ENCODE measurements at regions not wholly inside any gene's neighbourhood (a gene's known extent, or its start where the extent isn't known, plus 50 kb on each side); places are given as distances from the start of the nearest gene placed in this dataset.
A peak's percentile ranks its signal among the peaks of the same experiment; 100 is the strongest.

DNA sequence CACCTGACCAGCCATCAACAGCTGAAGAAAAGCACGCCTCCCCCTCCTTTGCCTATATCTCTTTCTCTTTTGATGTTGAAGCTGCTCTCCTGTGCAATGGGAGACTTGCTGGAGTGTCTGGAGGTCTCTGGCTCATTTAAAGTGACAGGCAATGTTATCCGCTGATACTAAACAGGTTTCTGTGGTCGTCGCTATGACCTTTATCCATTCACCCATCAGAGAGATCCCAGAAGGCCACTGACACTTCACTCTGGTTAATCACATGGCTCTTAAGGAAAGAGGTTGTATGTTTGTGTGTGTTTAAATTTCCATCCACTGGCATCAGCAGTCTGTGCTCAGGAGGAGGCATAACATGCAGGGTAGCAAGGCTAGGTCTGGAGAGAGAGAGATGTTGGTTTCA lies 277.3 kb downstream of the MTX2 start:
- DNase-seq, result no peak

DNA sequence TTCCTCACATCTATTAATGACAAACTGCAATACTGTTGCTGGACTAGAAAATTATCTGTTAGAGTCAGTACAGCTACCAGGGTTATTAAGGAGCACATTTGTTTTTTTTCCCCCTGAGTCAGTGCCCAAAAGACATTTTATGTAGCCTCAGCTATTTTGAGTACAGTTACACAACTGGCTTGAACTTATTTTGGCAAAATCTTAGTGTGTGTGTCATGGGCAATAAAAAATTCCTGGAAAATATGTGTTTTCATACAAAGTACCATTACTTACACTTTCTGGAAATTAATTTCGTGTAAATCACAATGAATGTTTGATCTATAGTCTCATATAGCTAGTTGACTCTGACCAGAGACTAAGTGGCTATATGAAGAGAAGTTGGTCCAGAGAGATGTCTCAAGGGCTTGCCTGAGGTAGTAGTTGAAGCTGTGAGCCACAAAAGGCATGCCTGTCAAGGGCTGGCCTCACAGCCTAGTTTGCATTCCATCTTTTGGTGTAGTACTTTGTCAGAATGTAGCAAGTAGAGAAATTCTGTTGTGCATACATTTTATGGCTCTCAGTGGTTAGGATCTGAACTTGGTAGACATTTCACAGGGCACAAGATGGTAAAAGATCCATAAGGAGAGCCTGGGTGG lies 283.4 kb downstream of the MTX2 start:
- no peak for DNase-seq

DNA sequence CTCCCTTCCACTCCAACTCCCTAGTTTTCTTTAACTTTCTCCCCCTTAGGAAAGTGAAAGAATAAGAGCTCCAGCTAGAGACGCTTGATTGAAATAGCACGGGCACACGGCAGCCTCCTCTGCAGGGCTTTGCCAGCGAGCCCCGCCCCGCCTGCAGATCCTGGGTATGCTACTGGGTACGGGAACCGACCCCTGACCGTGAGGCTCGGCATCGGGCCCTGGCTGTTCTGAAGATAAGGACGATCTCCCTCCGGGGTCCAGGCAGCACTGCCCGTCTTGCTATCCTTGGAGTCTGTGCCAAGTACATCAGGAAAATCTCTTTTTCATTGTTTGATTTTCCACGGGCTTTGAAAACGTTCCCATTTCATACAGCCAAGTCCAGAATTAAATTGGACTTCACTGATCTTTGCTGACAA lies 284.5 kb downstream of the MTX2 start:
- peak; percentile 64 for DNase-seq

DNA sequence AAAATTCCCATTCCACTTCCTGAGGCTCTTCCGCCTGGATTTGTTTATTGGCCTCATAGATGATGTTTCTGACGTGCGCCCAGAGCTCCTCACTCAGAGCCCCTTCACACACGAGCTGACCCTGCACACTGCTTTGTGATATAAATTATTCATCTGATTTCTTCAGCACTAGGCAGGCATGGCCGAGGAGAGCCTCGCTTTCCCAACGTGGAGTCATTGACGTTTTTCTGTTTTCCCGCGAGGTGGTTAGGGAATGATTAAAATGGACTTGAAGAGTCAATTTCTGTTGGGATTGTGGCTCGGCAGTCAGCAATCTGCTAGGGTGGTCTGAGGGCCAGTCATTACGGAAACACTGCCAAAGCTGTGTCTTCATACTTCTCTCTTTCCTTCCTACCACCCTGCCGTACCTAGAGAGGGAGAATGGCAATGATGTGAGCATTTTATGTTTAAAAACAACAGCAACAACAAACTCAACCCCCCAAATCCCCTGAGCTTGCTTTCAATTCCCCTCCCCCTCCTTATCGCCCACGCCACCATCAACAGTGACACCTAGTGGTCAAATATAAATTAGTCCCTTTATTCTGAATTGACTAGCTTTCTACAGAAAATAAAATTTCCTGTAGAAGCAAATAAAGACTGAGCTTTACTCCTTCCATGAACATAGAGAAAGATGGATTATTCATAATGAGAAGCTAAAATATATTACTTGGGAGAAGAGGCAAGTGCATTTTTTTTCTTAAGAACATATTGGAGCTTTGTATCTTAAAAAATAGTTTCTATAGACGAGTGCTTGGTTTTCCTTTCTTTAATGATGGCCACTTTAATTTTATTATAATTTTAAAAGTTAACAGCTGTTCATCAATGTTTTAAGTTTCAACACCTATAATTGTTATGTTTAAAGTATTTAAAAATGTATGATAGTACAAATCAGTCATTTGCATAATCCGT lies 285.1 kb downstream of the MTX2 start:
- DNase-seq, result peak; percentile 42

DNA sequence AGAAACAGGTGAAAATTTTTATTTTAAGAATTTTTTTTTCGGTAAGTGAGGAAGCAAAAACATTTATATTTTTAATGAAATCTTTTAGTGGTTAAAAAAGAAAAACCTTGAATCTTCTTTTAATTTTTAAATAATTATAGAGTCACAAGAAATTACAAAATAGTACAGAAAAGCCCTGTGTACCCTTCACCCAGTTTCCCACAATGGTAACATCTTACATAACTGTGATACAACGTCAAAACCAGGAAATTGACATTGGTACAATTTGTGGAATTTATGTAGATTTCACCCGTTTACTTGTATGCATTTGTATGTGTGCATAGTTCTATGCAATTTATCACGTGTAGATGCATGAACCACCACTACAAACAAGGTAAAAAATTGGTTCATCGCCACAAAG lies 285.9 kb downstream of the MTX2 start:
- no peak for DNase-seq

DNA sequence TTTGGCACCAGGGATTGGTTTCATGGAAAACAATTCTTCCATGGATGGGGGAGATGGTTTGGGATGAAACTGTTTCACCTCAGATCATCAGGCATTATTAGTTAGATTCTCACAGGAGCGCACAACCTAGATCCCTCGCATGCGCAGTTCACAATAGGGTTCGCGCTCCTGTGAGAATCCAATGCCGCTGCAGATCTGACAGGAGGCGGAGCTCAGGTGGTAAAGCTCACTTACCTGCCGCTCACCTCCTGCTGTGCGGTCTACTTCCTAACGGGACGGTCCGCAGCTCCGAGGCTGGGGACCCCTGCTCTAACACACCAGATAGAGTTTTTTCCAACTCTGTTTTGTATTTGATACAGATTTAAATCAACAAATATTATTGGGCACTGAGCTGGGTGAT lies 286.5 kb downstream of the MTX2 start:
- no peak for DNase-seq

DNA sequence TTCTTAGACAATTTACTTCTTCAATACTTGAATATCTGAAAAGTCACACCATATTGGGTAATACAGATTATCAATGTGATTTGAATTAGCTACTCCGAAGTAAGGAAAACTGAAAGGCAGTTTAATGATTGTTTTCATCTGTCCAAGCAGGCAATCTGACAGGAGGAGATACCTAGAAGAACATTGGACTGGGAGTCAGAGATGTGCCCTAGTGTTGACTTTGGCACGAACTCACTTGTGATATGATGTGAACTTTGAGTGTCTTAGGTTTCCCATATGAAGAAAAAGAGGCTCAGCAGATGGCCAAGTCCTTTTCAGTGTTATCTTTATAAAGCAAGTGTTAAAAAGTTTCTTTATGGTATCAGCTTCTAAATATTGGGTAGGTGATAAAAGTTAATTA lies 287.1 kb downstream of the MTX2 start:
- no peak for DNase-seq

DNA sequence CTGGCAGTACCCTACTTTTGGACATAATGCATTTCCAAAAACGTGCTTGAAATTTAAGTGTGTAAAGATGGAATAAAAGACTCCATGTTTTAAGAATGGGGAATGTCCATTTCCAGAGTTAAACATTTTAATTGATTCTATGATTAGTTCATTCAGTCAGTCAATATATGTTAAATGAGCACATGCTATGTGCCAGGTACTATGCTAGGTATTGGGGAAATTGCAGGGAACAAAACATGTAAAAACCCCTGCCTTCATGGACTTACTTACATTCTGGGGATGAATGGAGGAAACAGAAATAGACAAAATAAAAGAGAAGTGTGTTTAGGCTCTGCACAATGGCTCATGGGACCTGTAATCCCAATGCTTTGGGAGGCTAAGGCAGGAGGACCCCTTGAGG lies 288.6 kb downstream of the MTX2 start:
- no peak for DNase-seq

DNA sequence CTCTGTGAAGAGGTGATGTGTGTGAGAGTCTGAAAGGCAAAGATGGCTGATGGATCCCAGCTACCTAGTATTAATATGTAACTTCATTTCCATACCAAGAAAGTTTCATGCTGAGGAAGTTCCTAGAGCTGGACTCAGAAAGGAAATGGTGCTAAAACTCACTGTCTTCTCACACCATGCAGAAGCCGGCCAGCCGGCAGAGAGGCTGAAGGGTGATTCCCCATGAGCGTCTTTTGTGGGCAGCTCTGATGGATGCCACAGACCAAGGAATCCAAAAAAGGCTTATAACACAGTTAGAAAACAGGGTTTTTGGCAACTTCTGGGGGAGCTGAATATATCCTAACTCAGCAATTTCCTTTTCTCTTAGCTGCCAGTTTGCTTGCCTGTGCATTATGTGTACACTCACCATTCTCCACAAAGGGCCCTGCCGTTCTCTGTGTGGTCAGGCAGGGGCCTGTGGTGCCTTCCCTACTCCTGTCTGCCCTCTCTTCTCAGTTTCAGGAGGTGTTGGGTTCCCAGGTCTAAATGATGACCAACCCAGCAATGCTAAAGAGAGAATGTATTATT lies 289.4 kb downstream of the MTX2 start:
- DNase-seq, result no peak

DNA sequence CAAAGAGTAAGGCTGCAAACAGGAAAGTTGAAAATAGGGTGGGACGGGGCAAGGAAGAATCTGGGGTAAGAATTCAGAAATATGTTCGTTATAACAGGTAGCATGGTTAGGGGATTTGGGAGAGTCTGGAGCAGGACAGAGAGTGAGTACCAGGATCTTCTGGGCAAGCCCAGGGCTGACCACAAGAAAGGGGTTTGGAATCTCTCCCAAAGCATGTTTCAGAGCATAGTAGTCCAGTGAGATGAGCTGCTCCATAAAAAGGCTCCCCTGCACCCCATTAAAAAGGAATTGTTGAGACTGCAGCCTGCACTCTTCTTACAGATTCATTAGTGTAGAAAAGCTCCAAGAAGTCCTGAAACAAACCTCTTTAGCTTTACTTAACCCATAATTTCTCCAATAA lies 291.1 kb downstream of the MTX2 start:
- no peak for DNase-seq

DNA sequence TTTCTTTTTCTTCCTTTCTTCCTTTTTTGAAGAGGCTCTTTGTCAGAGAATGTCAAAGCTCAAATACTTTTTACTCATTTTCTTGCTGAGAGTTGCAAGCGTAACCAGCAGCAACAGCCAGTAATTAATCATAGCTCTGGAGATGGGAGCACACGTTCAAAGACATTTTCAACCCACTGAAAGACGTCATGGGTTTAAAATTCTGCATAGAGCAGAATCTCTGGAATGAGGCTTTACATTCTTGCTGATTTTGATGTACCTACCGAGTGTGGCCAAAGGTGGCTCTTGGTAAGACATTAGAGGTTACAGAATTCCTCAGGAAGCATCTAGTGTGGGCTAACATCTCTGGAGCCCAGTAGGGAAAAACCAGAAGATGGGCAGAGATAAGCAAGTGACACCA lies 292.5 kb downstream of the MTX2 start:
- no peak for DNase-seq

DNA sequence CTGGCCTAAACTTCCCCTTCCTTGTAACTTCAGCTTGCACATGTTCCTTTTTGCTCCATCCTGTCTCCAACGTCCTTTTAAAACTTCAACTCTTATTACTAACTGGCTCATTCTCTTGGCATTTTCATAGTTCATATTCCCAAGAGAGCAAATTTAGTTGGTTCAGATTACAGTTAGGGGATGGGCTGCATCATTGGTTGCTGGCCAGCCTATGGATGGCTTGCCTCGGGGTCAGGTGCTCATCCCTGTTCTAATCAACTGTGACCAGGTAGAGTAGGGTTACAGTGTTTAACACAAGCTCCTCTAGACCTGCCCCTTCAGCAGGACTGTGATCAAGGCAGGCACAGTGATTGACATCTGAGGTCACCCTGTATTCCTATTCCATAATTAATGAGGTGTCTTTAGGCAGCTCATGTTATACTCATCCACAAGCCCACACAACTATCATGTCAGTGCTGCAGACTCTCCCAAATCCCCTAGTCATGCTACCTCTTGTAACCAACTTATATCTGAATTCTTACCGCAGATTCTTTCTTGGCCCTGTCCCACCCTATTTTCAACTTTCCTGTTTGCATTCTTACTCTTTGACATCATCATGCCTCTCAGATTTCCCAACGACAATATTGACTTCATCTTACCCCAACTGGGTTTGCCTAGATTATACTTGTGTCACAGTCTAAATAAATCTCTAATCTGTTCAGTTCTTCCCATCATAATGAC lies 293.3 kb downstream of the MTX2 start:
- no peak for DNase-seq

DNA sequence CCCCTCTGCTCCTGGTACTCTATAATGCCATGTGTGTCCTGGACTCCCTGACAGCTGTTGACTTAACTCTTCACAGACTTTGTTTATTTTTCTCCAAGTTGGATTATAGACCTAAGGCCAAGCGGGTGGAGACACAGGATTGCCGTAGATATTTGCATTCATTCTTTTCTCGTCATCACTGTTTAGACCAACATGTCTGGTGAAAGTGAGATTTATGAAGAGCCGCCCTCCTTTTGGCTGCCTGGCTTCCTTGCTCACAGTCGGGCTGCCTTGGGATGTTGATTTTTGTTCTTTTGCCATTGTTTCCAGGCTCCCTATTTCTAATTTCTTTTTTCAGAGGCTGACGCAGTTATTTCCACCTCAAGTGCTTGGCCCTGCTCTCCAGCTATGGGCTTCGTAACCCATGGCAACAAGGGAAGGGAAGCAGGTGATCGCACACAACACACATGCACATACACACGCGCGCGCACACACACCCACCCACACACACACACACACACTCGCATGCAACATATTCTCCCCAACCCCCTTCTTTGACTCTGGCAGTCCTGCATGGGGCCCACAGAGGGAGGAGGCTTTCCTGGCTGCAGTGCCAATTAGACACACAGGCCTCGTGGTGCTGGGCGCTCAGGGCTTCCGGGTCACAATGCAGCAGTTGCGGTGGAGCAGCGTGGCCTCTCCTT lies 296.5 kb downstream of the MTX2 start:
- DNase-seq, result no peak

DNA sequence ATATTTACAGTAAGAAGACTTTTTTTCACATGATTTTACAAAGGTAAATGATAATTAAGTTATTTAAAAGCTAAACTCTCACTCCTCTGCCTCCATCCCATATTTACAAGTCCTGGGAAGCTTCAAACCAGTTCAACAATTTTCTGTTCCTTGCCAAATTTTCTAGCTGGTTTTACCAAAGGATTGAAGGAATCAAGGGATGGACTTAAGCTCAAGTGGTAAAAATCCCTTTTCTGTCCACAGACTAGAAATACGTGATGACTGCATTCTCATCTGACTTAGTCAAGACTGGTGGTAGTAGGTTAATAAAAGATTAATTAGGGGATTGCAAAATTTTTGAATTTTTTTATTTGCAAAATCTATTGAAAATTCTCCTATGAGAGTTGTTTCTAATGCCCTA lies 297.3 kb downstream of the MTX2 start:
- DNase-seq, result no peak

DNA sequence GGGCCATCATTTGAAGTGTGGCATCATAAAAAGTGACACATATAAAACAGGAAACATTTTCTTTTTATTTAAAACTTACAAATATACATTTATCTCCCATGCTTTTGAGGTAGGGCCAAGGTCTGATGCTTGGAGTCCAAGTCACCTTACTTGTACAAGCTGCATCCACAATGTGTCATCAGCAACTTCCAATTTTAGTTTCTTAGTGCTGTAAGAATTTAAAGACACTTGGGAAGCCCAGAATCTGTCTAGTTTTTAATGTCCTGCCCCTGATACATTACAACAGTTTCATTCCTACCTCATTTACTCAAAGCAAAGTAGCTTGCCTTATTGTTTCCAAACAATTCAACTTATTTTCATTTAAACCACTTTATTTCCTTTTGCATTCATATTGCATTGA lies 297.7 kb downstream of the MTX2 start:
- DNase-seq, result no peak

DNA sequence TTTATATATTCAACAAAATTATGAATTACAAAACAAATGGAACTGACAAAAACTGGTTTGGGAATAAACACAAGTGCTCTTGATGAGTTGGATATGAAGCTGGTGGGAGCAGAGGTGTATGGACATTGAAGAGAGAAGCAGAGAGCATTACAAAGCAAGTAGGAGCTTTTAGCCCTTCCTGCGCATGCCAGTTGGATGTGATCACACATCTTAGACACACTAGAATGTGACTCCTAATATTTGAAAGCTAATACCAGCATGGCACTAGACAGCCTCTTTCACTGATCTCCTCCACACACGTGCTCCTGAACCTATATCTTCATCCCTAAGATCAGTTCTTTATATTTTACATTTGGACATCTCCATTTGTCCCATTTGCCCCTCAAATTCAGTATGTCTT lies 298.1 kb downstream of the MTX2 start:
- DNase-seq, result no peak

DNA sequence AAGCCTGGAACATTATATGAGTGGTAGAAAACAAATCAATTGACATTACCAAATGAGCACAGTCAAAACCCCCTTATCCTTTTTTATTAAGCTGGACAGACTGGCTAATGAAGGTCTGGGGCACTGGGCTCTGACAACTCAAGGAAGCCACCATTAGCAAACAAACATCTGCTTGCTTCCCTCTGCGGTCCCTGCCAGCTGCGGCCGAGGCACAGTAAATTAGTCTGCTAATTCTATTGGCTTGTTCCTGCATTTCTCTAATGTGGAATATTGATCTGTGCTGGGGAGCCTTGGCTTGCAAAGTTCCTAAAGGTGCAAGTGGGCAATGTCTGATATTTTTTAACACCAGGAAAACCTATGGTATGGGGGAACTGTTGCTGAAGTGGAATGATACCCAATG lies 300.3 kb downstream of the MTX2 start:
- no peak for DNase-seq

DNA sequence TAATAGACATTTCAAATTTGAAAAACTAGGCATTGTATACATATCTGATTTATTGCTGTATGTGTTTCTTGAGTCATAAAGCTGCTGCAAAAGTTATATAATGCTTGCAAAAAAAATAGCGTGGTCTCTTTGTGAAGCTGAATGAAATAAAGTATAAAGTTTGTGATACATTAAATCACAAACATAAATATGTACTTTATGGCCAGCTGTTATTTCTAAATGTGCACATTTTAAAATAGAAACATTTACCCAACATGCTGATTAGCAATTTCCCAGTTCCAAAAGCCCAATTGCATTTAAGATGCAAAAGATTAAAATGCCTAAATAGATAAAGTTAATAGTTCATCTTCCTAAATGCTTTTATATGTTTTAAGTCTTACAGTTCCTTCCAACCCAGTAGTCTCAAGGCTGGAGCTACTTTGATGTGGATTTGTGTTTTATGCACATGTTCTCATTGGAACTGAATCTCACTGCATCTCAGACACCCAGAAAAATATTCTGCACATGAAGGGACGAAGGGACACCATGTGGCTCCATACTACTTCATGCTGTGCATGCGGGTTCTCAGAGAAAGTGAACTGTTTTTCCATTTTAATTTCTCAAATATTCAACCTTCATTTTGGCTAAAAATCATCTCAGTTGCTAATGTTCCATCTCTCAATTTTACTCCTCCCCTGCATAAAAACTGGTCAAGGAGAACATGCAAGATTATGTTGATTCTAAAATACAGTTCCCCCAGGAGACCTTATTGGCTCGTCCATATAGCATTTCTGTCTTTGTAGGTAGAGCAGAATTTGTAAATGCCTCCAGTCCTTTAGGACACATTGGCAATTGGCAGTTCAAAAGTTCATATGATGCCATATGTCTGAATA lies 304.6 kb downstream of the MTX2 start:
- no peak for DNase-seq

DNA sequence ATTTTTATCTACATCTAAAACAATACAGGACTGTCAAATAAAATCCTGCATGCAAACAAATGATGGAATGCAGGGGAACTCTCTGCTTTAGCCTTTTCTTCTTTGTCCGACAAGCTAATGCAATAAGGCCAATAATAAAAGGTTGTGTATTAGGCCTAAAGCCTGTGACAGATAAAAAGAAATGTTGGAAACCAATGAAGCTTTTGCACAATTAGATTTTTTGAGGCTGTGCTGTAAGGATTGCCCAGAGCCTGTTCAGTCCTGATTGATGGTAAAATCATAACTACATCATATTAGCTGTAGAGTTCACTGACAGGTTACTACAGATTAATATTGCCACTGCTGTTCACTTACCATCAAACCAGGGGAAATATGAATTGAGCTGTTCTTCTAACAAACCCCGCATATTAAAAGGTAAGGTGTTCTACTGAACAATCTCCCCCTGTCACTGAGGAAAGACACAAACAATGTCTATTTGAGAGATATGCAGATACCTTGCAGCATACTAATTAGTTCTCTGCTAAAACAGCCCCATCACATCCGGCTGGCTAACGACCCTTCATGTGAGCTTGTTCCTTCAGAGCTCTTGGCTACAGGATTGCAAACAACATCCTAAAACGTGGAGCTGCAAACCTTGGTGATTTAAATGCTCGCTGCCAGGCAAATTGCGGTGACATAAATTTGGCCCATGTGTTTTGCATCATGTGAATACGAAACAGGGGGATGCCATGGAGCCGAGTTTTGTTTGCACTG lies 305.4 kb downstream of the MTX2 start:
- DNase-seq, result no peak

DNA sequence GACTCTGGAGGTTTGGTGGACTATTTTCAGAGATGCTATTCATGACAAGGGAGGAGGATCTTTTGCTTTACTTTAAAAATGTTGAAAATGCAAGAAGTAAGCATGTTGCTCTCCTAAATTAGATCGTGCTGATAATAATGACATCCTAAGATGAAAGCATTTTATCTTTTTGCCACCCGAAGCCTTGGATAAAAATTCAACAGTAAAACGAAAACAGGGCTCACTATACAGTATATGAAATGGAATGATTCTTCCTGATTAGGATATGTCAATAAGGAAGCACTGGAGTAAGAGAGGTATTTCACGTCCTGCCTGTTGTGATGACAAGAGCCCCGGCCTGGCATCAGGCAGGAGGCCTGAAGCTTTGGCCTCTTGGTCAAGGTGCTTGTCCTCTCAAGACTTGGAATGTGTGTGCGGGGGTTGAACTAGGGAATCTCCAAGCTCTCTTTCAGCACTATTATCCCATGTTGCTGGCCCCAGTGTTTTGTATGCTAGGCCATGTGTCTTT lies 306.0 kb downstream of the MTX2 start:
- DNase-seq, result no peak

DNA sequence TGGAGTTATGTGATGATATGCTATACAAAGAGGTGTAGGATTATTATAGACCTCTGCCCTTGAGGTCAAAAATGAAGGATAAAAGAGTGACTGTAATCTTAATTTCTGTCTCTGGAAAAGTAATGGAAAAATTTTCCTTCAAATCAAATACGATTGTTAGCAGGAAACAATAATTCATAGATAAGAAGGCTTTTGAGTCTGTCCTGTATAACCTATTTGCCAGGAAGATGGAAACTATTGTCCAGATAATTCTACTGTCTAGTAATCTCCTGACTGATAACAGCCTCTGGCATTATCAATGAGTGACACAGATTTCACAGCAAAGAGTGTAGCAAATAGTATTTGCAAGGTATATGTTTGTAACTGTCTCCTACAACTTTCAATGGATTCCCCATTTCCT lies 307.8 kb downstream of the MTX2 start:
- no peak for DNase-seq
